Memory B cell (primary cell): ENCODE measurements at regions not wholly inside any gene's neighbourhood (a gene's known extent, or its start where the extent isn't known, plus 50 kb on each side); places are given as distances from the start of the nearest gene placed in this dataset.
"Not testable (repeated sequence)": the region's sequence is repeated elsewhere in the genome, so short reads cannot be mapped to it uniquely, and the experiment has no call there.

Experiments used
- ATAC-seq: fragments of 150-1000 bp; cut with Tn5 transposase; 2 replicates; pipeline ENCODE4 v1.10.0; 2021; ENCODE audit warnings: low read depth, mild to moderate bottlenecking, moderate library complexity
- DNase-seq, 2 donors: peaks; one replicate each; pipeline ENCODE4 v3.0.0; 2022; ENCODE audit warnings: low spot score in 2 of 2
- H3K27ac Mint-ChIP-seq: one replicate; pipeline ENCODE4 v1.8.0; 2022; ENCODE audit warnings: mild to moderate bottlenecking, moderate library complexity, mixed read lengths
- H3K27me3 Mint-ChIP-seq: one replicate; pipeline ENCODE4 v1.8.0; 2022; ENCODE audit warnings: mixed read lengths
- H3K36me3 Mint-ChIP-seq: one replicate; pipeline ENCODE4 v1.8.0; 2022; ENCODE audit warnings: mild to moderate bottlenecking, mixed read lengths
- H3K4me1 Mint-ChIP-seq: one replicate; pipeline ENCODE4 v1.8.0; 2022; ENCODE audit warnings: mixed read lengths
- H3K4me3 Mint-ChIP-seq: one replicate; pipeline ENCODE4 v1.8.0; 2022; ENCODE audit warnings: mild to moderate bottlenecking, moderate library complexity, mixed read lengths
- H3K9me3 Mint-ChIP-seq: one replicate; pipeline ENCODE4 v1.8.0; 2022; ENCODE audit warnings: mixed read lengths

- no peaks in the 10 kb centered on the region for H3K9me3 Mint-ChIP-seq
- DNase-seq = no peak
- H3K4me3 Mint-ChIP-seq = no peak overlapping the region
- no peaks in the 10 kb centered on the region for H3K36me3 Mint-ChIP-seq
- ATAC-seq = no peak
- peaks cover 7% of the 10 kb centered on the region for H3K27me3 Mint-ChIP-seq
- H3K4me1 Mint-ChIP-seq = no peaks in the 10 kb centered on the region
- no peak overlapping the region for H3K27ac Mint-ChIP-seq
These were observed 202.3 kb upstream of the G2E3 start for GRCh38 chr14:30356438-30357202.

GRCh38 chr14:30357791-30358190 is 201.2 kb upstream of the G2E3 start:
- Mint-ChIP-seq H3K27me3 (peaks cover 7% of the 10 kb centered on the region), H3K36me3 (no peaks in the 10 kb centered on the region), H3K4me3 (no peak overlapping the region), H3K4me1 (no peaks in the 10 kb centered on the region), H3K27ac (no peak overlapping the region), H3K9me3 (no peaks in the 10 kb centered on the region)
- no peak for ATAC-seq
- no peak for DNase-seq

- H3K4me1 Mint-ChIP-seq = no peaks in the 10 kb centered on the region
- H3K36me3 Mint-ChIP-seq = no peaks in the 10 kb centered on the region
- DNase-seq = no peak
- H3K27me3 Mint-ChIP-seq = peaks cover 3% of the 10 kb centered on the region
- no peak overlapping the region for H3K4me3 Mint-ChIP-seq
- H3K9me3 Mint-ChIP-seq = peaks cover 2% of the 10 kb centered on the region
- no peak for ATAC-seq
- H3K27ac Mint-ChIP-seq = no peak overlapping the region
These were observed 196.4 kb upstream of the G2E3 start for GRCh38 chr14:30362369-30363218.

DNA sequence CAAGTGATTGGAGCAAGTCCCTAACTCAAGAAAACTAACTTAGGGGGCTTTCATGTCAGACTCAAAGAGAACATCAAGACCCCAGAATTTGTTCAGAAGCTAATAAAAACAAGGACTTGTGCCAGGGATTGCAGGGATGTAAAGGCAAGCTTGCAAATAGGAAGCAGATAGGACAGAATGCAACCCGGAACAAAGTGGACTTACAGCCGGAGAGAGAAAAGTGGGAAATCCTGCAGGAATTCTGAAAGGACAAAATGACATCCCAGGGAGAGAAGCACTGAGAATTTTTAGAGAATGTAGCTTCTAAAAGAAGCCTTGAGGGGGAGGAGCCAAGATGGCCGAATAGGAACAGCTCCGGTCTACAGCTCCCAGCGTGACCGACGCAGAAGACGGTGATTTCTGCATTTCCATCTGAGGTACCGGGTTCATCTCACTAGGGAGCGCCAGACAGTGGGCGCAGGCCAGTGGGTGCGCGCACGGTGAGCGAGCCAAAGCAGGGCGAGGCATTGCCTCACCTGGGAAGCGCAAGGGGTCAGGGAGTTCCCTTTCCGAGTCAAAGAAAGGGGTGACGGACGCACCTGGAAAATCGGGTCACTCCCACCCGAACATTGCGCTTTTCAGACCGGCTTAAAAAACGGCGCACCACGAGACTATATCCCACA is 195.6 kb upstream of the G2E3 start:
- H3K27me3 Mint-ChIP-seq, H3K27ac Mint-ChIP-seq, H3K36me3 Mint-ChIP-seq, H3K4me1 Mint-ChIP-seq, DNase-seq, H3K4me3 Mint-ChIP-seq, H3K9me3 Mint-ChIP-seq, ATAC-seq: not testable (repeated sequence)

- ATAC-seq = no peak
- no peaks in the 10 kb centered on the region for H3K36me3 Mint-ChIP-seq
- no peak overlapping the region for H3K4me3 Mint-ChIP-seq
- no peak overlapping the region for H3K27ac Mint-ChIP-seq
- no peak for DNase-seq
- H3K27me3 Mint-ChIP-seq = peaks cover 1% of the 10 kb centered on the region
- no peaks in the 10 kb centered on the region for H3K4me1 Mint-ChIP-seq
- H3K9me3 Mint-ChIP-seq = no peaks in the 10 kb centered on the region
These were observed 189.3 kb upstream of the G2E3 start for GRCh38 chr14:30369502-30370180.

- Mint-ChIP-seq H3K9me3 (no peaks in the 10 kb centered on the region), H3K27ac (no peak overlapping the region)
These were observed 185.9 kb upstream of the G2E3 start for GRCh38 chr14:30373053-30373452.

GRCh38 chr14:30373526-30373925 is 185.4 kb upstream of the G2E3 start:
- no peaks in the 10 kb centered on the region for H3K36me3 Mint-ChIP-seq
- H3K4me3 Mint-ChIP-seq = no peak overlapping the region
- no peak for DNase-seq
- no peaks in the 10 kb centered on the region for H3K9me3 Mint-ChIP-seq
- H3K27me3 Mint-ChIP-seq = peaks cover 1% of the 10 kb centered on the region
- no peak for ATAC-seq
- no peak overlapping the region for H3K27ac Mint-ChIP-seq
- H3K4me1 Mint-ChIP-seq = no peaks in the 10 kb centered on the region

More at GRCh38 chr14:30373053-30373452, 185.9 kb upstream of the G2E3 start:
- Mint-ChIP-seq H3K27me3 (peaks cover 1% of the 10 kb centered on the region), H3K4me1 (no peaks in the 10 kb centered on the region), H3K4me3 (no peak overlapping the region), H3K36me3 (no peaks in the 10 kb centered on the region)
- DNase-seq (no peak), ATAC-seq (no peak)

DNA sequence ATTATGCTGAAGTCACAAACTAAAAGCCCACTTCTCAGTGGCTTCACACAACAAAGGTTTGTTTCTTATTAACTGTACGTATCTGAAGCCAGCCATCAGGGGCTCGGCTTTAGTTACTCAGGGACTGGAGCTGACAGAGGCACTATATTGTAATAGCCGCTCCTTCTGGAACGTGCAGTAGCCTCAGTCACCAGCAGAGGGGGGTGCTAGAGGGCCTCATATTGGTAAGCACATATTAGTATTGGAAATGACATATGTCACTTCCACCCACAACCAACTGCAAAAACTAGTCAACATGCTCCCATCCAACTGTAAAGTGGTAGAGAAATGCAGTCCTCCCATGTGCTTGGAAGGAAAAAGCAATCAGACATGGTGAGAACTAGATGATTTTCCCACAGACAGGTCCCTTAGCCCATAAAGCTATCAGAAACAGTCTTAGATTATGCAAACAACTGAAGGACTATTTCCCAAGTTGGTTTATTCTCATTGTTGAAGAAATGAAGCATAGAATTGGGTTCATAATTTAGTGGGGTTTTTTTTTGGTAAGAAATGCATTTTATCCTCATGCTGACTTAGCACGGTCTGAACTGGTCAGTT is 183.6 kb upstream of the G2E3 start:
- Mint-ChIP-seq H3K27ac (no peak overlapping the region), H3K4me3 (no peak overlapping the region), H3K27me3 (peaks cover 5% of the 10 kb centered on the region), H3K9me3 (no peaks in the 10 kb centered on the region), H3K36me3 (no peaks in the 10 kb centered on the region), H3K4me1 (no peaks in the 10 kb centered on the region)
- peak; percentile 80 for ATAC-seq
- DNase-seq = peak; percentile 41 to 48

- Mint-ChIP-seq H3K36me3 (no peaks in the 10 kb centered on the region), H3K4me3 (no peak overlapping the region), H3K9me3 (no peaks in the 10 kb centered on the region), H3K4me1 (no peaks in the 10 kb centered on the region), H3K27ac (no peak overlapping the region), H3K27me3 (peaks cover 16% of the 10 kb centered on the region)
- ATAC-seq (no peak), DNase-seq (no peak)
These were observed 177.0 kb upstream of the G2E3 start for GRCh38 chr14:30381861-30382480.

GRCh38 chr14:30385925-30386324 is 173.0 kb upstream of the G2E3 start:
- DNase-seq (no peak), ATAC-seq (no peak)
- H3K27ac Mint-ChIP-seq = no peak overlapping the region
- no peaks in the 10 kb centered on the region for H3K36me3 Mint-ChIP-seq
- H3K4me3 Mint-ChIP-seq = no peak overlapping the region
- H3K4me1 Mint-ChIP-seq = no peaks in the 10 kb centered on the region
- H3K9me3 Mint-ChIP-seq = no peaks in the 10 kb centered on the region
- peaks cover 10% of the 10 kb centered on the region for H3K27me3 Mint-ChIP-seq

GRCh38 chr14:30387871-30388270 is 171.1 kb upstream of the G2E3 start:
- H3K9me3 Mint-ChIP-seq = no peaks in the 10 kb centered on the region
- no peak overlapping the region for H3K27ac Mint-ChIP-seq
- no peak for DNase-seq
- H3K4me1 Mint-ChIP-seq = no peaks in the 10 kb centered on the region
- no peaks in the 10 kb centered on the region for H3K36me3 Mint-ChIP-seq
- no peak overlapping the region for H3K4me3 Mint-ChIP-seq
- peaks cover 10% of the 10 kb centered on the region for H3K27me3 Mint-ChIP-seq
- no peak for ATAC-seq

DNA sequence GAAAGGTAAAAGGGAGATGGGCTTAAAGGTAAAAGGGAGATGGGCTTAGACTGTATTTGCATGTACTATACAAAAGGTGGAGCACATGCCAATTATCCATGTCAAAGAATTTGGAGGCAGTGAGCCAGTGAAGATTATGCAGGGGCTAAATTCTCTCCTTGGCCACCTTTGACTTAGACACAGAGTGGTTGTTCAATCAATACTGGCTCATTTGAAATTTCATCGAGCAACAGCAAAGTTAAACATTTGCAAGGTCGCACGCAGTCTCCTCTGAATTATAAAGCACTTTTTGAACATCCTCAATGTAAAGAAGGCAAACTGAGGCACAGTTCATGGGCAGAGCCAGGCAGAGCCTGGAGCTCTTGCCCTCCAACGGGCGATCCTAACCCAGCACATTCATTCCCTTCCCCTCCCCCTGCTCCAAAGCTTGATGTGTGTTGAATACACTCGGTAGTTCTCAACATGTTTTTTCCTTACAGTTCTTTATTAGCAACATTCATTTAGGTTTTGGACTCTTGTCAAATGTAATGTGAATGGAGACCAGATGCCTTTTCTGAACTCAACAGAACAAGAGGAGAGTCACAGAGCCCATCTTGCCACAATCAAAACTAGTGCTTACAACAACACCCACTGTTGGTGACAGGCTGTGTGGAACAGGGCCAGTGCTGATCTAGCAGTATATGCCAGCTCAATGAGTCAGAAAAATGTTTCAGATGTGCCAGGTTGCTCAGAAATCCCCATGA is 169.7 kb upstream of the G2E3 start:
- no peak for DNase-seq
- Mint-ChIP-seq H3K4me1 (no peaks in the 10 kb centered on the region), H3K27ac (no peak overlapping the region), H3K36me3 (no peaks in the 10 kb centered on the region), H3K4me3 (no peak overlapping the region), H3K9me3 (no peaks in the 10 kb centered on the region), H3K27me3 (peaks cover 1% of the 10 kb centered on the region)
- no peak for ATAC-seq
